Tibial nerve (tissue), 4 donors: ENCODE measurements at regions not wholly inside any gene's neighbourhood (a gene's known extent, or its start where the extent isn't known, plus 50 kb on each side); places are given as distances from the start of the nearest gene placed in this dataset.

Experiments used
- DNase-seq, 2 donors: peaks; one replicate each; pipeline ENCODE4 v3.0.0-alpha.2; 2019; ENCODE audit warnings: low spot score in 2 of 2
- H3K27ac ChIP-seq, 4 donors: fragments of 200-600 bp; sonication (generic) in 3 of 4; one replicate each; pipeline ENCODE4 v1.5.1; 2017 to 2019; ENCODE audit warnings: mild to moderate bottlenecking in 1 of 4
- H3K27me3 ChIP-seq, 2 donors: fragments of 200-600 bp; sonication (generic) in 1 of 2; one replicate each; pipeline versions ENCODE4 v1.5.1 to v1.6.0; 2017 to 2019
- H3K36me3 ChIP-seq, 3 donors: fragments of 200-600 bp; sonication (generic); one replicate each; pipeline ENCODE4 v1.5.1; 2018 to 2019
- H3K4me1 ChIP-seq, 4 donors: fragments of 200-600 bp; sonication (generic) in 3 of 4; one replicate each; pipeline ENCODE4 v1.5.1; 2017 to 2019
- H3K4me3 ChIP-seq, 4 donors: fragments of 200-600 bp; sonication (generic) in 3 of 4; one replicate each; pipeline ENCODE4 v1.5.1; 2017 to 2019; ENCODE audit warnings: mild to moderate bottlenecking in 1 of 4, moderate library complexity in 1 of 4
- H3K9me3 ChIP-seq, 4 donors: fragments of 200-600 bp; sonication (generic) in 3 of 4; one replicate each; pipeline ENCODE4 v1.5.1; 2017 to 2019
- CTCF ChIP-seq, 5 experiments: fragments of 200-600 bp in 3 of 5; fragments of 450-650 bp in 2 of 5; sonication (generic) in 3 of 5; IDR thresholded peaks; one replicate each; pipeline ENCODE4 v1.5.1; 2016 to 2019; ENCODE audit warnings: antibody characterized with exemption in 5 of 5, mild to moderate bottlenecking in 3 of 5, moderate library complexity in 2 of 5
- EP300 ChIP-seq, 2 donors: sonication (generic); formaldehyde crosslinking; IDR thresholded peaks; one replicate each; pipeline ENCODE4 v1.6.1; 2017; ENCODE audit warnings: antibody characterized with exemption in 2 of 2, mild to moderate bottlenecking in 1 of 2
- POLR2A ChIP-seq, 2 donors: fragments of 450-650 bp; IDR thresholded peaks; one replicate each; pipeline ENCODE4 v1.6.1; 2017; ENCODE audit warnings: antibody characterized with exemption in 2 of 2, mild to moderate bottlenecking in 2 of 2, moderate library complexity in 2 of 2
- WGBS, 2 donors: methylation state at CpG; one replicate each; pipeline ENCODE4 v1.1.5; 2018; 5-methylcytosine and 5-hydroxymethylcytosine counted together

- Histone ChIP-seq H3K27me3 (no peaks in the 10 kb centered on the region), H3K27ac (no peak overlapping the region), H3K4me3 (no peak overlapping the region), H3K9me3 (no peaks in the 10 kb centered on the region), H3K4me1 (no peaks in the 10 kb centered on the region), H3K36me3 (no peaks in the 10 kb centered on the region)
- WGBS, 2 donors, result 30 to 33% methylated on average over 3 of the region's 3 CpGs
- no peak for DNase-seq
- no peak for TF ChIP-seq CTCF (IDR thresholded peaks at IDR 0.05)
- TF ChIP-seq EP300 (IDR thresholded peaks at IDR 0.05), result no peak
- no peak for TF ChIP-seq POLR2A (IDR thresholded peaks at IDR 0.05)
These were observed 607.4 kb upstream of the FAM241A start for GRCh38 chr4:111537871-111538270.

- Histone ChIP-seq H3K4me3 (no peak overlapping the region), H3K9me3 (no peaks in the 10 kb centered on the region), H3K4me1 (no peaks in the 10 kb centered on the region), H3K36me3 (no peaks in the 10 kb centered on the region), H3K27ac (no peak overlapping the region), H3K27me3 (no peaks in the 10 kb centered on the region)
- TF ChIP-seq CTCF (IDR thresholded peaks at IDR 0.05), result no peak
- no peak for TF ChIP-seq POLR2A (IDR thresholded peaks at IDR 0.05)
- no peak for TF ChIP-seq EP300 (IDR thresholded peaks at IDR 0.05)
- DNase-seq, result no peak
These were observed 604.6 kb upstream of the FAM241A start for GRCh38 chr4:111540671-111541070.

- Histone ChIP-seq H3K9me3 (no peaks in the 10 kb centered on the region), H3K27me3 (no peaks in the 10 kb centered on the region), H3K4me1 (no peaks in the 10 kb centered on the region)
These were observed 603.2 kb upstream of the FAM241A start for GRCh38 chr4:111542056-111542455.

GRCh38 chr4:111546881-111547280 lies 598.4 kb upstream of the FAM241A start:
- no peak overlapping the region for H3K4me3 ChIP-seq
- no peaks in the 10 kb centered on the region for H3K27me3 ChIP-seq
- H3K4me1 ChIP-seq, result no peaks in the 10 kb centered on the region
- no peak for DNase-seq
- H3K27ac ChIP-seq, result no peak overlapping the region
- WGBS, 2 donors, result 55 to 61% methylated on average over 2 of the region's 2 CpGs
- H3K36me3 ChIP-seq, result no peaks in the 10 kb centered on the region
- H3K9me3 ChIP-seq, result no peaks in the 10 kb centered on the region
- TF ChIP-seq POLR2A (IDR thresholded peaks at IDR 0.05), result no peak
- TF ChIP-seq EP300 (IDR thresholded peaks at IDR 0.05), result no peak
- no peak for TF ChIP-seq CTCF (IDR thresholded peaks at IDR 0.05)

More at GRCh38 chr4:111542056-111542455, 603.2 kb upstream of the FAM241A start:
- no peak overlapping the region for H3K27ac ChIP-seq
- DNase-seq, result no peak
- H3K4me3 ChIP-seq, result no peak overlapping the region
- no peaks in the 10 kb centered on the region for H3K36me3 ChIP-seq
- no peak for TF ChIP-seq POLR2A (IDR thresholded peaks at IDR 0.05)
- TF ChIP-seq CTCF (IDR thresholded peaks at IDR 0.05), result no peak
- TF ChIP-seq EP300 (IDR thresholded peaks at IDR 0.05), result no peak

- Histone ChIP-seq H3K4me3 (no peak overlapping the region), H3K4me1 (no peaks in the 10 kb centered on the region), H3K9me3 (peaks cover 0 to 5% (median 0%) of the 10 kb centered on the region in 4 donors), H3K27ac (no peak overlapping the region), H3K27me3 (no peaks in the 10 kb centered on the region), H3K36me3 (no peaks in the 10 kb centered on the region)
- DNase-seq, result no peak
- WGBS, 2 donors, result 67 to 69% methylated on average over 5 of the region's 5 CpGs
- TF ChIP-seq POLR2A (IDR thresholded peaks at IDR 0.05) (no peak), EP300 (IDR thresholded peaks at IDR 0.05) (no peak)
These were observed 589.0 kb upstream of the FAM241A start for GRCh38 chr4:111556141-111556781.

- Histone ChIP-seq H3K27me3 (no peaks in the 10 kb centered on the region), H3K27ac (no peak overlapping the region), H3K4me3 (no peak overlapping the region), H3K4me1 (no peaks in the 10 kb centered on the region), H3K36me3 (no peaks in the 10 kb centered on the region), H3K9me3 (peaks cover 0 to 5% (median 0%) of the 10 kb centered on the region in 4 donors)
- 77 to 88% methylated on average over 1 of the region's 1 CpG for WGBS, 2 donors
- no peak for TF ChIP-seq POLR2A (IDR thresholded peaks at IDR 0.05)
- no peak for TF ChIP-seq CTCF (IDR thresholded peaks at IDR 0.05)
- TF ChIP-seq EP300 (IDR thresholded peaks at IDR 0.05), result no peak
- DNase-seq, result no peak
These were observed 588.4 kb upstream of the FAM241A start for GRCh38 chr4:111556851-111557250.
